ENCODE measurements at regions not wholly inside any gene's neighbourhood (a gene's known extent, or its start where the extent isn't known, plus 50 kb on each side); places are given as distances from the start of the nearest gene placed in this dataset.

GRCh38 chr6:28775052-28775376 lies 148.8 kb downstream of the TRIM27 start:
- no peak for TF ChIP-seq CTCF (IDR thresholded peaks at IDR 0.05)
- H3K4me3 Mint-ChIP-seq = peak overlapping the region; percentile 92
- DNase-seq = no peak
- H3K9me3 Mint-ChIP-seq = peaks cover 6% of the 10 kb centered on the region
- peaks cover 8% of the 10 kb centered on the region for H3K36me3 Mint-ChIP-seq (ENCODE audit: low read depth)
- H3K4me1 Mint-ChIP-seq = peaks cover 91% of the 10 kb centered on the region
- H3K27me3 Mint-ChIP-seq (ENCODE audit: low read depth, poor library complexity) = peaks cover 60% of the 10 kb centered on the region
- peak overlapping the region; percentile 97 for H3K27ac Mint-ChIP-seq

GRCh38 chr6:28775405-28776129 lies 148.2 kb downstream of the TRIM27 start:
- H3K36me3 Mint-ChIP-seq (ENCODE audit: low read depth) = peaks cover 8% of the 10 kb centered on the region
- no peak for TF ChIP-seq CTCF (IDR thresholded peaks at IDR 0.05)
- H3K9me3 Mint-ChIP-seq = peaks cover 11% of the 10 kb centered on the region
- DNase-seq = no peak
- H3K4me3 Mint-ChIP-seq = peak overlapping the region; percentile 92
- peaks cover 66% of the 10 kb centered on the region for H3K27me3 Mint-ChIP-seq (ENCODE audit: low read depth, poor library complexity)
- peak overlapping the region; percentile 97 for H3K27ac Mint-ChIP-seq
- peaks cover 88% of the 10 kb centered on the region for H3K4me1 Mint-ChIP-seq

GRCh38 chr6:28776269-28777146 lies 147.3 kb downstream of the TRIM27 start:
- DNase-seq = no peak

GRCh38 chr6:28777147-28777461 lies 146.7 kb downstream of the TRIM27 start:
- peaks cover 82% of the 10 kb centered on the region for H3K4me1 Mint-ChIP-seq
- DNase-seq = no peak
- peak overlapping the region; percentile 97 for H3K27ac Mint-ChIP-seq
- H3K27me3 Mint-ChIP-seq (ENCODE audit: low read depth, poor library complexity) = peaks cover 73% of the 10 kb centered on the region
- H3K36me3 Mint-ChIP-seq (ENCODE audit: low read depth) = peaks cover 8% of the 10 kb centered on the region
- peak overlapping the region; percentile 92 for H3K4me3 Mint-ChIP-seq
- TF ChIP-seq CTCF (IDR thresholded peaks at IDR 0.05) = no peak
- H3K9me3 Mint-ChIP-seq = peaks cover 12% of the 10 kb centered on the region

More at GRCh38 chr6:28776269-28777146, 147.3 kb downstream of the TRIM27 start:
- H3K27me3 Mint-ChIP-seq (ENCODE audit: low read depth, poor library complexity) = peaks cover 67% of the 10 kb centered on the region
- H3K4me3 Mint-ChIP-seq = peak overlapping the region; percentile 92
- H3K27ac Mint-ChIP-seq = peak overlapping the region; percentile 97
- peaks cover 12% of the 10 kb centered on the region for H3K9me3 Mint-ChIP-seq
- peaks cover 84% of the 10 kb centered on the region for H3K4me1 Mint-ChIP-seq
- TF ChIP-seq CTCF (IDR thresholded peaks at IDR 0.05) = no peak
- H3K36me3 Mint-ChIP-seq (ENCODE audit: low read depth) = peaks cover 8% of the 10 kb centered on the region

- Mint-ChIP-seq H3K27me3 (ENCODE audit: low read depth, poor library complexity) (peaks cover 92% of the 10 kb centered on the region), H3K36me3 (ENCODE audit: low read depth) (peaks cover 8% of the 10 kb centered on the region), H3K27ac (no peak overlapping the region), H3K9me3 (peaks cover 18% of the 10 kb centered on the region), H3K4me3 (peak overlapping the region; percentile 9), H3K4me1 (peaks cover 60% of the 10 kb centered on the region)
- no peak for TF ChIP-seq CTCF (IDR thresholded peaks at IDR 0.05)
- no peak for DNase-seq
These were observed 141.6 kb downstream of the TRIM27 start for GRCh38 chr6:28782113-28782673.

Data from nephron progenitor cell (in vitro differentiated cells).